Hepatocyte (in vitro differentiated cells): ENCODE measurements at regions not wholly inside any gene's neighbourhood (a gene's known extent, or its start where the extent isn't known, plus 50 kb on each side); places are given as distances from the start of the nearest gene placed in this dataset.

Experiments
- DNase-seq: peaks from one replicate; pipeline ENCODE4 v3.0.0-alpha.2; 2016; ENCODE audit warnings: low spot score
- H2AFZ ChIP-seq: fragments of 200-600 bp; sonication (generic); 2 replicates; pipeline ENCODE4 v1.6.0; 2016; ENCODE audit warnings: antibody characterized with exemption, mild to moderate bottlenecking
- H3K27ac ChIP-seq: fragments of 200-600 bp; sonication (generic); 2 replicates; pipeline ENCODE4 v1.5.1; 2016; ENCODE audit warnings: mild to moderate bottlenecking
- H3K27me3 ChIP-seq: fragments of 200-600 bp; sonication (generic); 2 replicates; pipeline ENCODE4 v1.6.1; 2016
- H3K36me3 ChIP-seq: fragments of 200-600 bp; sonication (generic); replicated peaks from 2 replicates; pipeline ENCODE4 v1.5.1; 2016; ENCODE audit warnings: low read depth; ENCODE audit not compliant: insufficient read depth
- H3K4me1 ChIP-seq: fragments of 200-600 bp; sonication (generic); 2 replicates; pipeline ENCODE4 v1.5.1; 2016; ENCODE audit warnings: mild to moderate bottlenecking, moderate library complexity; ENCODE audit not compliant: insufficient read depth
- H3K4me2 ChIP-seq: fragments of 200-600 bp; sonication (generic); 2 replicates; pipeline ENCODE4 v1.6.0; 2016
- H3K4me3 ChIP-seq: fragments of 200-600 bp; sonication (generic); 2 replicates; pipeline ENCODE4 v1.5.1; 2016; ENCODE audit warnings: mild to moderate bottlenecking
- H3K79me2 ChIP-seq: fragments of 200-600 bp; sonication (generic); 2 replicates; pipeline ENCODE4 v1.6.0; 2017; ENCODE audit warnings: mild to moderate bottlenecking
- H3K9me2 ChIP-seq: fragments of 200-600 bp; sonication (generic); replicated peaks from 2 replicates; pipeline ENCODE4 v1.6.0; 2017; ENCODE audit warnings: mild to moderate bottlenecking; ENCODE audit not compliant: insufficient read depth
- H3K9me3 ChIP-seq: fragments of 200-600 bp; sonication (generic); 2 replicates; pipeline ENCODE4 v1.5.1; 2016; ENCODE audit warnings: low read depth, mild to moderate bottlenecking
- H4K20me1 ChIP-seq: fragments of 200-600 bp; sonication (generic); 2 replicates; pipeline ENCODE4 v1.6.0; 2016; ENCODE audit warnings: mild to moderate bottlenecking; ENCODE audit not compliant: insufficient read depth, poor library complexity, severe bottlenecking
- EZH2 ChIP-seq: fragments of 200-600 bp; sonication (generic); IDR thresholded peaks from 2 replicates; pipeline ENCODE4 v1.6.1; 2016; ENCODE audit warnings: antibody characterized with exemption, mild to moderate bottlenecking, borderline replicate concordance
- EZH2phosphoT487 ChIP-seq: fragments of 200-600 bp; sonication (generic); IDR thresholded peaks from one replicate; pipeline ENCODE4 v1.6.1; 2018; ENCODE audit warnings: antibody characterized with exemption, mild to moderate bottlenecking, low read depth, moderate library complexity; ENCODE audit not compliant: unreplicated experiment, severe bottlenecking
- WGBS: methylation state at CpG from one replicate; pipeline ENCODE4 v1.1.6; 2016; ENCODE audit warnings: low lambda C conversion rate; ENCODE audit errors: missing lambda C conversion rate; 5-methylcytosine and 5-hydroxymethylcytosine counted together
- TF ChIP-seq, protein P1 (sequence below): fragments of 200-600 bp; sonication (generic); IDR thresholded peaks from 2 replicates; pipeline ENCODE4 v1.5.1; 2016; ENCODE audit warnings: antibody characterized with exemption, mild to moderate bottlenecking; ENCODE audit not compliant: poor library complexity

DNA sequence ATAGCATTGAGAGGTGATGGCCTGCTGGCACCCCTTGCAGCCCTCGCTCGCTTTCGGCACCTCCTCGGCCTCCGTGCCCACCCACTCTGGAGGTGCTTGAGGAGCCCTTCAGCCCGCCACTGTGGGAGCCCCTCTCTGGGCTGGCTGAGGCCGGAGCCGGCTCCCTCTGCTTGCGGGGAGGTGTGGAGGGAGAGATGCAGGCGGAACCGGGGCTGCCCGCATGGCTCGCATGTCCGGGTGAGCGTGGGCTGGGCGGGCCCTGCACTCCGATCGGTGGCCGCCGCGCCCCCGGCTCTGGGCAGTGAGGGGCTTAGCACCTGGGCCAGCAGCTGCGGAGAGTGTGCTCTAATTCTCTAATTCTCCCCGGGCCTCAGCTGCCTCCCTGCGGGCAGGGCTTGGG lies 101.1 kb downstream of the KIF4B start:
- Histone ChIP-seq H3K4me2 (no peak overlapping the region), H3K4me1 (no peaks in the 10 kb centered on the region), H3K36me3 (no peaks in the 10 kb centered on the region), H4K20me1 (no peaks in the 10 kb centered on the region), H3K27ac (no peak overlapping the region), H3K9me2 (no peaks in the 10 kb centered on the region), H3K79me2 (no peaks in the 10 kb centered on the region), H3K4me3 (no peak overlapping the region), H3K27me3 (no peaks in the 10 kb centered on the region), H2AFZ (no peak overlapping the region), H3K9me3 (no peaks in the 10 kb centered on the region)
- TF ChIP-seq EZH2 (no peak), EZH2phosphoT487 (no peak)
- TF ChIP-seq, protein P1, sequence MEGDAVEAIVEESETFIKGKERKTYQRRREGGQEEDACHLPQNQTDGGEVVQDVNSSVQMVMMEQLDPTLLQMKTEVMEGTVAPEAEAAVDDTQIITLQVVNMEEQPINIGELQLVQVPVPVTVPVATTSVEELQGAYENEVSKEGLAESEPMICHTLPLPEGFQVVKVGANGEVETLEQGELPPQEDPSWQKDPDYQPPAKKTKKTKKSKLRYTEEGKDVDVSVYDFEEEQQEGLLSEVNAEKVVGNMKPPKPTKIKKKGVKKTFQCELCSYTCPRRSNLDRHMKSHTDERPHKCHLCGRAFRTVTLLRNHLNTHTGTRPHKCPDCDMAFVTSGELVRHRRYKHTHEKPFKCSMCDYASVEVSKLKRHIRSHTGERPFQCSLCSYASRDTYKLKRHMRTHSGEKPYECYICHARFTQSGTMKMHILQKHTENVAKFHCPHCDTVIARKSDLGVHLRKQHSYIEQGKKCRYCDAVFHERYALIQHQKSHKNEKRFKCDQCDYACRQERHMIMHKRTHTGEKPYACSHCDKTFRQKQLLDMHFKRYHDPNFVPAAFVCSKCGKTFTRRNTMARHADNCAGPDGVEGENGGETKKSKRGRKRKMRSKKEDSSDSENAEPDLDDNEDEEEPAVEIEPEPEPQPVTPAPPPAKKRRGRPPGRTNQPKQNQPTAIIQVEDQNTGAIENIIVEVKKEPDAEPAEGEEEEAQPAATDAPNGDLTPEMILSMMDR = no peak
- no peak for DNase-seq
- WGBS = 97% methylated on average over 20 of the region's 25 CpGs

DNA sequence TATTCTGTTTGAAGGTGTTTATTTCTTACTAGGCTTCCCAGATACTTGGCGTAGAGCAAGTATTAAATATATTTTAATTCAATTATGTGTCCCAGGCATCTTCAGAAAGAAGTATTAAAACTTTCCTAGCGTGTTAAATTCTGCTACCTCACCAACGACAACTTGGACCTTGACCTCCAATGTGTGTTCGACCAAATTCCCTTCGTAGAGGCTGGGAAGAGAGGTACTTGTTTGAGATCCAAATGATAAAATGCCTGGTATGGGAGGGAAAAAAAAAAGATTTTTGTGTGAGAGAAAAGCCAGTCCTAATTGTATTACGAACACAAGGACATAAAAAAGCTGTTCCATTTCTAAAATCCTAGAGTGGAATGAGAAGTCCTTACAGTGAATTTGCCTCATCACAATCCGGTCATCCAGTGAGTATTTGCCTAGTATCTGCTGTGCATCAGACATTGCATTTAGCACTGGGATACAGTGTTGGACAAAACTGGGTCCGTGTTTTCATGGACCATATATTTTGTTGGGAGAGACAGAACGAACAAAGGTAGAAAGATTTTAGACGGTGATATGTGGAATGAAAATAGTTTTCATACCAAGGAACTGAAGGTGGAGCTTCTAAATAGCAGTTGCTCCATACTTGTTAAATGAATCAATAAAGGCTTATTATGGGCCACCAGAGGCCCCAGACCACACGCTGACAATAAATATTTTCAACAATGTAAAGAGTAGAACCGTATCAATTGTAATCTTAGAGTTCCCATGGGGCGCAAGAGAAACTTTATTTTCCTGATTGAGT lies 103.1 kb downstream of the KIF4B start:
- no peaks in the 10 kb centered on the region for H3K27me3 ChIP-seq
- DNase-seq = no peak
- no peaks in the 10 kb centered on the region for H3K9me3 ChIP-seq
- no peaks in the 10 kb centered on the region for H3K79me2 ChIP-seq
- TF ChIP-seq, protein P1 = no peak
- no peak for TF ChIP-seq EZH2phosphoT487
- TF ChIP-seq EZH2 = no peak
- no peaks in the 10 kb centered on the region for H3K4me1 ChIP-seq
- H3K4me2 ChIP-seq = no peak overlapping the region
- H3K27ac ChIP-seq = no peak overlapping the region
- H3K4me3 ChIP-seq = no peak overlapping the region
- WGBS = 70% methylated on average over 13 of the region's 13 CpGs
- no peak overlapping the region for H2AFZ ChIP-seq
- no peaks in the 10 kb centered on the region for H4K20me1 ChIP-seq
- no peaks in the 10 kb centered on the region for H3K36me3 ChIP-seq
- no peaks in the 10 kb centered on the region for H3K9me2 ChIP-seq

DNA sequence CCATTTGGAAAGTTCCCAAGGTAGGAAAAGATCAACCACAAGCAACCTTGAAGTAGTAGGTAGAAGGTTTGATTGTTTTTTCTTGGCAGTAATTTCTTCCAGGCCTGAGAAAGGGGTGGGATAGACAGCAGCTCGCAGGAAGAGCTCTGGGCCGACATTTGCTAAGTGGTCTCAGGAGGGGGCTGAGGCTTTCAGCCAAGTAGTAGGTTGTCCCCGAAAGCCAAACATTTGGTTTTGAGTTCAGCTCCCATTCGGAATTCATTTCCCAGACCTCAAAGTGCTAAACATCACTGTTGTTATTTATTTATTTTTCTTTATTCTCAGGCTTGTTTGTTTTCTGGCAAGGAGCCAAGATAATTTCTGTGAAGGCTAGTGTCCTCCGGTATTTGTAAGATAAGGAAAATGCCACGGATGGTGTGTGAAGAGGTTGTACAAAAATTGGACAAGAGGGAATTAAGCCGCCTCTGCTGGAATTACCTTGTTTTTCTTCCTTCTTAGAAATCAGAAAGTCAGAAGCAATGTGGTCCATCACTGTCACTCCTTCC lies 112.1 kb downstream of the KIF4B start:
- no peaks in the 10 kb centered on the region for H3K9me2 ChIP-seq
- no peaks in the 10 kb centered on the region for H4K20me1 ChIP-seq
- H3K27me3 ChIP-seq = peaks cover 3% of the 10 kb centered on the region
- no peak overlapping the region for H3K27ac ChIP-seq
- H3K4me1 ChIP-seq = no peaks in the 10 kb centered on the region
- no peak overlapping the region for H3K4me2 ChIP-seq
- no peaks in the 10 kb centered on the region for H3K9me3 ChIP-seq
- no peaks in the 10 kb centered on the region for H3K79me2 ChIP-seq
- no peak for DNase-seq
- H2AFZ ChIP-seq = no peak overlapping the region
- H3K36me3 ChIP-seq = no peaks in the 10 kb centered on the region
- H3K4me3 ChIP-seq = no peak overlapping the region
- TF ChIP-seq EZH2 (no peak), EZH2phosphoT487 (no peak)
- TF ChIP-seq, protein P1 = no peak
- 54% methylated on average over 7 of the region's 7 CpGs for WGBS
